22Rv1 (cell line): ENCODE measurements at regions not wholly inside any gene's neighbourhood (a gene's known extent, or its start where the extent isn't known, plus 50 kb on each side); places are given as distances from the start of the nearest gene placed in this dataset.

Source experiments
- ZFX ChIP-seq: fragments of 450-650 bp; IDR thresholded peaks from 2 replicates; pipeline ENCODE4 v1.6.1; 2017; ENCODE audit warnings: antibody characterized with exemption, borderline replicate concordance
- TF ChIP-seq, protein P1 (sequence below): fragments of 450-650 bp; IDR thresholded peaks from 2 replicates; pipeline ENCODE4 v1.5.1; 2017; ENCODE audit warnings: mild to moderate bottlenecking

DNA sequence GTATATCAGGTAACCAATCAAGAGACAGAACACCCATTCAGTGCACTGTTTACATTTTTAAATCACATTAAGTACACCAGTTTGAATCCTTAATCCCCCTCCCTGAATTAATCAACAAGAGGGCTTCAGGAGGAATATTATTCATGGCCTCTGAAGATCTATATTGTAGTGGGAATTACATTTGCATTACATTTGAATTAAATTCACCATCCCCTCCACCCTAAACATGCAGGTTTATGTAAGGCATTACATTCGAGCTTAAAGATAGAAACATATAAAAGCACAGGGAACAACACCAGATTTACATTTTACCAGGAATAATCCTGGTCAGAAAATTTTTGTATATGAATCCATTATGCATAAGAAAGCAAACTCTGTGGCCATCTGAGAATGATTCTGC lies 197.8 kb upstream of the KITLG start:
- TF ChIP-seq, protein P1, sequence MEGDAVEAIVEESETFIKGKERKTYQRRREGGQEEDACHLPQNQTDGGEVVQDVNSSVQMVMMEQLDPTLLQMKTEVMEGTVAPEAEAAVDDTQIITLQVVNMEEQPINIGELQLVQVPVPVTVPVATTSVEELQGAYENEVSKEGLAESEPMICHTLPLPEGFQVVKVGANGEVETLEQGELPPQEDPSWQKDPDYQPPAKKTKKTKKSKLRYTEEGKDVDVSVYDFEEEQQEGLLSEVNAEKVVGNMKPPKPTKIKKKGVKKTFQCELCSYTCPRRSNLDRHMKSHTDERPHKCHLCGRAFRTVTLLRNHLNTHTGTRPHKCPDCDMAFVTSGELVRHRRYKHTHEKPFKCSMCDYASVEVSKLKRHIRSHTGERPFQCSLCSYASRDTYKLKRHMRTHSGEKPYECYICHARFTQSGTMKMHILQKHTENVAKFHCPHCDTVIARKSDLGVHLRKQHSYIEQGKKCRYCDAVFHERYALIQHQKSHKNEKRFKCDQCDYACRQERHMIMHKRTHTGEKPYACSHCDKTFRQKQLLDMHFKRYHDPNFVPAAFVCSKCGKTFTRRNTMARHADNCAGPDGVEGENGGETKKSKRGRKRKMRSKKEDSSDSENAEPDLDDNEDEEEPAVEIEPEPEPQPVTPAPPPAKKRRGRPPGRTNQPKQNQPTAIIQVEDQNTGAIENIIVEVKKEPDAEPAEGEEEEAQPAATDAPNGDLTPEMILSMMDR = no peak
- no peak for TF ChIP-seq ZFX
